Activated CD4-positive, alpha-beta T cell treated with anti-CD3 and anti-CD28 coated beads for 48 hours (primary cell): ENCODE measurements at regions not wholly inside any gene's neighbourhood (a gene's known extent, or its start where the extent isn't known, plus 50 kb on each side); places are given as distances from the start of the nearest gene placed in this dataset.
A peak's percentile ranks its signal among the peaks of the same experiment; 100 is the strongest.

Source experiments
- DNase-seq: peaks from one replicate; pipeline ENCODE4 v3.0.0-alpha.2; 2020

DNA sequence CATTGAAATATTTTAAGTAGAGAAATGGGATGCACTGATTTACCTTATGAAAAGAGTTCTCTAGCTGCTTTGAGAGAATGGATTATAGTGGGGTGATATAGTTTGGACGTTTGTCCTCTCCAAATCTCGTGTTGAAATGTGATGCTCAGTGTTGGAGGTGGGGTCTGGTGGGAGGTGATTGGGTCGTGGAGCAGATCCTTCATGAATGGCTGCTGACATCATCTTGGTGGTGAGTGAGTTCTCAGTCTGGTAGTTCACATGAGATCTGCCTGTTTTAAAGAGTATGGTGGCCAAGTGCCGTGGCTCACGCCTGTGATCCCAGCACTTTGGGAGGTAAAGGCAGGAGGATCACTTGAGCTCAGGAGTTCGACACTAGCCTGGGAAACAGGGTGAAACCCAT lies 58.7 kb upstream of the SH3RF3 start:
- no peak for DNase-seq

DNA sequence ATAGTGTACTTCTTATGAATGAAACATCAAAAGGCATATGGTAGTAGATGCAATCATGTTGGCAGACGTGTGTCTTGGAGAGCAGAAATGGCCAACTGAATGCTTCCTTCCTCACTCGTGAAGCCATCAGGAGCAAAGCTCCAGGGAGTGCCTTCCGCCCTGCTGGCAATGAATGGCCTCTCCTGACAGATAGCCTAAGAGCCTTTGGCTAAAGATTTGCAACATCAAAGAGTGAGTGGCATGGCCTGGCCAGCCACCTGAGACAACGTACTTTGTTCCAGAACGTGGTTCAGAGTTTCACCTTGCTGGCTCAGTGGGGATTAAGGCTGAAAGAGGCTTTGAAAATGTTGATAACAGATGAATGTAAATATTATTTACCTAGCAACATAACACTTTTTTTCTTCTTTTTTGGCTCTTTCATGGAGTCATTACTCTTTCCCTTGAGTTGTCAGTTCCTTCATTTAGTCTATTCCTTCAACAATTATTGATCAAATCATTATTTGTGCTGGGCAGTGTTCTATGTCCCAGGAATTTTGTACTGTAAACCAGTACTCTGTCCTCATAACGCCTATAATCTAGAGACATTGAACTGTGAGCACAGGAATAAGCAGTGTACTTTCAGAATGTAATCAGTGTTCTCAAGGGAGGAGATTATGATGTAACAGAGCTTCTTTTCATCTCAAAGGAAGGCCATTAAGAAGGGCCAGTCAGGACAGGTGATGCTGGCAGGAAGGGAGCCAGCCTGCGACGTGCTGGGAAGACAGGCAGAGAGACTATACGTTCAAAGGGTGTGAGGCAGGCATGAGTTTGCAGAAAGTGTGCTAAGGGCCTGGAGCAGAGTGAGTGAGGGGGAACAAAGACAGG lies 59.4 kb upstream of the SH3RF3 start:
- no peak for DNase-seq

DNA sequence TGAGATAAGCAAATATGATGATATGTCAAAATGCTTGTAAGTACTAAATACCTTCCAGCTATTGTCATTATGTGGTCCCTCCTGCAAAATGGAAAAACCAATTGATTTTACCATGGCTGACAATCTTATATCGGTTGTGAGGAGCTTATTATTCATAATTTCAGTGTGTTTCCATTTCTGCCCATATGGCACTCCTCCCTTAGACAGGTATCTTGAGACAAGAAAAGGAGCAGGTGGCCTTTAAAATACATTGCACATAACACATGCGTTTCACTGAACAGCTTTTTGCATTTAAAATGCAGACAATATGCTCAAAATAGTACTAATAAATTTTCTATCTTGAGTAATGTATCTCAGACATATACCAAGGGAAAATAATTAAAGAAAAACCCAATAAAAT lies 60.2 kb upstream of the SH3RF3 start:
- DNase-seq, result no peak

DNA sequence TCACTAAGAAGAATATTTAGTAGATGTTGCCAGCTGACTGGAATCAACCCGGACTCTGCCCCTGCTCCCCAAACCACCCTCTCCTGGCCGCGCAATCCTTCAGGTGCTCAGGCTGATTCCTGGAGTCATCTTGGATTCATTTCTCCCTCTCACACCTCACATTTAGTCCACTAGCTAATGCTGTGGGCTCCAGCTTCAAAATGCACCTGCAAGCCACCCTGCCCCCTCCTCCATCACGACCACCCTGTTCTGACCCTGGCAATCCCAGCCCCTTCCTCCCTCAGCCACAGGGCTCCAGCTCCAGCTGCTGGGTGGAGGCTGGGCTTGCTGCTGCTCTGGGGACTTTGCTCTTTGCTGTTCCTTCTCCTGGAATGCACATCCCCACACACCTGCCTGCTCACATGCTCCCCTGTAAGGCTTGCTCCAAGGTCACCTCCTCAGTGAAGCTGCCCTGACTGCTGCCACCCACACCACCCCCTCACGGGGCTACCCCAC lies 61.3 kb upstream of the SH3RF3 start:
- DNase-seq, result no peak

DNA sequence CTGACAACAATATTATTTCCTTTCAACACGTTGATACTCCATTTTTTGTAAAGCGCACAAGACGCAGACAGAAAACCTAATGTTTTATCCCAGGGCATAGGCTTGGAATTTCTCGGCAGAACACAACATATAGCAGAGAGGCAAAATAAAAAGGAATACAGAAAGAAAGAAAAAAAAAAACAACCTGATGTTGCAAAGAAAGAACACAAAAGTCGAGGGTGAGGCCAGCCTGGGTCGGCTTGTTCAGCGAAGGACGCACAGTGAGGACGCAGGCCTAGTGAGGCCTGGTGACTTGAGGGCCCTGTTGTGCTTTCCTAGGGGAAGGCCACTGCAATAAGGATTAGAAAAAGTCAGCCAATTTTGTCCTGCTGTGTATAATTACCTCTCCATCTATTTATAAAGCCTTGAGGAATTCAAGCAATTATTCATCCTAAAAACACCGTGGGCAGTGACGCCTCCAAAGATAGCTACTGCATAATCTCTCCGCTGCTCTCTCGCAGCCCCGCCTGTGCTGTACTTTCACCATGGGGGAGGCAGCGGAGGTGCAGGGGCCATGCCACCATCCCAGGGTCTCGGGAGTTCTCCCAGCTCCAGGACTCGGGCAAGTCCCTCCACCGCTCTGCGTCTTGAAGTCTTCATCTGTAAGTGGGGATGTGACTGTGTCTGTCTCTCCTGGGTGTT lies 61.9 kb upstream of the SH3RF3 start:
- no peak for DNase-seq

DNA sequence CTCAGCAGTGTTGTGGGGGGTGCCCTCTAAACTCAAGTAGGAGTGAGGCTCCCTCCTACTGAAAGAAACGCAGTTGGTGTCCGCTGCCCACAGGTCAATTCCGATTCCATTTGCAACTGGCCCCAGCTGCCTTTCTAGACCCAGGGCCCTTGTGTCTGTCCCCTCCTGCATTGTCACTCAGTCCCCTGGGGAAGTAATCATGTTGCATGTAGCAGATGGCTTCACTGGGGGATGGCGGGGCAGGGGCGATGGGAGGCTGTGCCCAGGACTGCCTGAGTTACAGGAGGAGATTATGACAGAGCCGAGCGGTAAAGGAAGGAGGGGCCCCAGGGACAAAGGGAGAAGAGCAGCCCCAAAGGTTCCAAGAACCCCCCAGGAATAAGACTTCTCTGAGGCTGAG lies 62.5 kb upstream of the SH3RF3 start:
- no peak for DNase-seq

DNA sequence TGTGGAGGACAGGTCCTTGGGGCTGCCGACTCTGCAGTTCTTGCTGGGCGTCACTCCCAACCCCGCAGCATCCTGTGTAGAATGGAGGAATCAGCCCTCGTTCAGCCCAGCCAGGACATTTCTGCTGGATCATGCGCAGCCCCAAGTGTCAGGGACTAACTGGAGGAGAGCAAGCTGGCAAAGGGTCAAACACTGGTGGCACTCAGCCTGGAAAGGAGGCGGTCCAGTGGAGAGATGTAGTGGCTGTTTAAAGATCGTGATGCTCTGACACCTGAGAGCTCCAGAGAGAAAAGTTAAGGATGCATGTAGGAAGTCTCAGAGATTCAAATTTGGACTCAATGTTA lies 63.6 kb upstream of the SH3RF3 start:
- no peak for DNase-seq

DNA sequence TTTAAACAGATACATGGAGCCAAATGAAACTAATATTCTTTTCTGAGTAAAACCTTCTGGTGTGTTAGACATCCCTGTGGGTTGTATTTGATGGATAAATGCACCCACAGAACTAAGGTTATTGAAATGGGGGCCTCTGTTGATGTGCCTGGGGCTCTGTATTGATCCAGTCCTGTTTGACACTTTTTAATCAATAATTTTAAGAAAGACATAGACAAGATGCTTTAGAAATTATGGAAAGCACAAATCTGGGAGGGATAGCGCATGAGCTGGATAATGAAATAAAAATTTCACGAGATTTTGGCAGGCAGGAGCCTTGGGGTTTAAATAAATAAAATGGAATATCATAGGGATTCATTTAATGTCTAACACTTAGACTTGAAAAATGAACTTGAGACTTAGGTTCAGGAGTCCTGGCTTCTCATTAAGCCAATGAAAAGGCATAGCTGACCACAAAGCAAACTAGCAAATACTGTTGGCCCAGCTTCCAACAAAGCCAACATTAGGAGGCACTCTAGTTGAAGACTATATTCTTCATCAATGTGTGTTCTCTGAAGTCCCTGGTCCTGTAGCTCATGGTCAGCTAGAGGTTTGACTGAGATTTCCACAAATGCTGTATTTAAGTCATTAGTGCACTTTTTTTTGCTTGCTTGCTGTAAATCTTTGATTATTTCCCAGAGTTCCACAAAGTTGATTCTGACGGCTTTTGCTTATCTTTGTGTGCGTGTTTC lies 64.2 kb upstream of the SH3RF3 start:
- DNase-seq, result no peak

DNA sequence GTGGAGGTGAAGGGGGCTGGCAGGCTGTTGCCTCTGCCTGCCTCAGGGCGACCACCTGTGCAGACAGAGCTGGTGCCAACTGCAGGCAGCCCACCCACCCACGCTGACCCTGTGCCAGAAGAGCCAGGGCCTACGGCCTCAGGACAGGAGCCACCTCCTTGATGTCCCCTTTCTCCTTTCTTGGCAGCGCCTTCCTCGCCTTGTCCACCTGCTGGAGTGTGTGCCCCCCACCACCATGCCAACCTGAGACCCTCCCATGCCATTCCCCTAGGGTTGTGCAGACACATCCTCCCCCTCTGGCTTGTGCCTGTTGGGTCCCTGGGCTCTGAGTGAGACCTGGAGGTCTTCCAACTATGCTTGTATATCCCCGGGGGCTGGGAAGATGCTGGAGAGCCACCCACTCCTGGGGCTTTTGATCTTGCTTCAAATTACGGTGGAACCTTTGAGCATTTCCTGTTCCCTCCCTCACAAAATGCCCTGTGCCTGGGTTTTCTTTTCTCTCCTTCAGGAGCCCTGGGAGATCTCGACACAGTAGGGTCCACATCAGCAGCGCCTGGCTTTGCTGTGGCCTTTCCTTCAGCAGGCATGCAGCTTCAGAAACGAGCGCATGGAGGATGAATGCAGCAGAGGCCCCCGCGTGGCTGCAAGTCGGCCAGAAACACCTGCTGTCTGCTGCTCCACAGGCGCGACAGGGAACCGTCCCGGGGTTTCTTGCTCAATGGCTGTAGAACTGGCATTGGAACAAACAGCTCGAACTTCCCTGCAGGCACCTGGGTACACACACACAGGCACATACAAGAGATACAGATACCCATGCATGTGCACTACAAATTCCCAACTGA lies 65.9 kb upstream of the SH3RF3 start:
- DNase-seq, result peak; percentile 5

DNA sequence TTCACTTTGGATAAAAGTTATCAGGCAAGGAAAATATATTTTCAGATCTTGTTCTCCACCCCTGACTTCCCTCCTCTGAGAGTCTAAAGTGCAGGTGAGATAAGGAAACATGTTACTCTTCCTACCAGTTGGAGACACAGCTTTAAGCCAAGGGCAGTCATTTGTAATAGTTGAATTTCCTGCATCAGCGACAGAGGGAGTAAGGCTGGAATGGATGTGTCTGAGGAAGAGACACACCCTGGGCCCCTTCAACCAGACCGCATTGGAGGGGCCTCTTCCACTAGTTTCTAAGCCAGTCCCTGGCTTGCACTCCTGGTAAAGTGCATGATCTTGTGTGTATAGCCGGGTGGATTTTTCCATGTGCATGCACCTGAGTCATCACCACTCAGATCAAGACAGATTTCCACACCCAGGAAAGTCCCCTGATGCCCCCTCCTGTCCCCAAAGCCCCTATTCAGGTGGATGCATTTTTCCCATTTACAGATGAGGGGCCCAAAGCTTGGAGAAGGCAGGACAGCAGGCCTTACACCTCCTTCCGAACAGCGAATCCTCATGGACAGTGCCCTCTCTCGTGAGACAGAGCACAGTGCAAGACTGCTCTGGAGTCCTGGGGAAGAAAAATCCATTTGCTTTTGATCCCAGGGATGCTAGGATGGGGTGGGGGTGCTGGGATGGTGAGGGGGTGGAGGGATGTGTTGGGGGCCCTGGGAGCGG lies 66.7 kb upstream of the SH3RF3 start:
- DNase-seq, result no peak

DNA sequence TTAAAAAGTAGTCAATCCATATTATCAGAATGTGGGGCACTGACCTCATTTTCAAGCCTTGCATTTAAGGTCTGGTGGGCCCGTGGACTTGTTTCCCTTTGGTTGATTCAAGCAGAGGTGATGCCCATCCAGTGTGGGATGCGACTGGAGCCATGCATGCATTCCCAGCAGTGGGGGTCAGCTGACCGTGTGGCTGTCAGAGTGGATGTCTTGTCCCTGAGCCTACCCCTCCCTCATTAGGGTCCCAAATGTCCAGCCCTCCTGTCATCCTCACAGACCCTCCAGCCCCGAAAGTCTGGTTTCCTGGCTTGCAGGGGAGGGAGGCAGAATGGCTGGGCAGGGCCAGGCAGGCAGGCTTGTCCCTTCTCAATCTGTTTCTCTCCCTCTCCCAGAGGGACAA lies 67.3 kb upstream of the SH3RF3 start:
- DNase-seq, result no peak

DNA sequence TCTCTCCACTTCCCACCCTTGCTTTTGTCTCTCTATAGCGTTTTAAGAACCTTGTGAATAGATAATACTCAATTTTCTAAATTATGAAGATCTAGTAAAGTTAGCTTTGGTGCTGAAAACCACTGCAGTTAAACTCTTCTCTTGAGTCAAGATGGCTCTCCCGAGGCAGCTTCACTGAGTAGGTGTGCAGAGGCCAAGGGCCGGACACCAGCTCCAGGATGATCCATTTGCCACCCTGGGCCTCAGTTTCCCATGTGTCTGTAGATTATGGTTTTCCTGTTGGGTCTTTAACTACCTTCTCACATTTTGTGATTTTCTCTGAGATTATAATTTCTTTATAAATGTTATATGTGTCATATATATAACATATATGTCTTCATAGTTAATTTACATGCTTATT lies 68.5 kb upstream of the SH3RF3 start:
- no peak for DNase-seq

DNA sequence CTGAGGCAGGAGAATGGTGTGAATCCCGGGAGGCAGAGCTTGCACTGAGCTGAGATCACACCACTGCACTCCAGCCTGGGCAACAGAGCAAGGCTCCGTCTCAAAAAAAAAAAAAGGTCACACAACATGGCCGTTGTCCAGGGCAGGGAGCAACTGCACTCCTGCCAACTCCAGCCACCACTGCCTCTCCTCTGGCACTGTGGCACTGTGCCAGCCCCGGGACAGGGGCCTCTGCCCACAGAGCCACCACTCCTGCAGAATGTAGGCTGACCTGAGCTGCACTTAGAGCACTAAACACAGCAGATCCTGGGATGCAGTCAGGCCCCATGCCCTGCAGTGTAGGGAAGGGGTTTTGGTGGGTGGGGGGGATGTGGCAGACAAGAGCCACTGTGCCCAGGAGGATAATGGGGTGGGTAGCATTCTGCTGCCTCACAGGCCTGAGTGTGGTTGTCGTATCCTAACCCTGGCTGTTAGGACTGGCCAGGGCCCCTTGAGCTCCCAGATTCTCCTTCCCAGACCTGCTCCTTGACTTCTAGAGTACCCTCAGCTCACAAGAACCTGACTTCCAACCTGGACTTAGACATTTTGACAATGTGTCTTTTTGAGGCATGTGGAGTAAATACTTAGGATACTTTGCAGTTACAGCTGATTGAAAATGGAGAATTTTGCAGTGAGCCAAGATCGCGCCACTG lies 69.4 kb upstream of the SH3RF3 start:
- DNase-seq, result no peak

DNA sequence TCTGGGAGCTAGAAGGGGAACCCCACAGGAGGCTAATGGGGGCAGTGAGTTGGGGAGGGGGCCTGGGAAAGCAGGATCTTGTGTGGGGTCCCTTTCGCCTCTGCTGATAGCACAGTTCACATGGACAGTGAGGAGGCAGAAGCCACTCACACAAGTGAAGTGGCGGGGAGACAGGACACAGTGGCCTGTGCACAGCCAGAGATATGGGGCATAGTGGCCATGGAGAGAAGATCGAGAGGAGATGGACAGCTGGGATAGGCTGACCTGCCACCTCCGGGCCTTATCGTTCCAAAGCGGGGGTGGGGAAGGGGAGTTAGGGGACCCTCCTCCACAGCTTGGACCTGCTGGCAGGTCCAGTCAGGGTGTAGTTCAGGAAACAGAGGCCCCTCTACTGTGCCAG lies 69.8 kb upstream of the EDAR start:
- no peak for DNase-seq

DNA sequence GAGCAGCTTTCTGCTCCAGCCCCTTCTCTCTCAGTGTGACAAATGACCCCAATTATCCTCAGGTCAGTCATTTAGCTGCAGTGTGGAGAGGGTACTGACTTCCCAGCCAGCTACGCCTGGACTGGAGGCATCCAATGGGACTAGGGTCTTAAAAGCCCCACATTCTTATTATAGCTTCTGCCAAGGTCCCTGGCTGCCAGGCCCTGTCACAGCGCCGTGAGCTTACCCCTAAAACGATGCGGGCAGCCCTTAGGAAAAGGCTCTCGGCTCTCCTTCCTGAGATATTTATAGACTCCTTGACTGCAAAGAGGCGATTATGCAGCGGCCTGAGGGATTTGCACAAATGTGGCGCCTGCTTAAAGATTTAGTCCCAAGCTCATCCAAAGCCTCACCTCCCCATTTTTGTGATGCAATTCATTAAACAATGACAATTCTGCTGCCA lies 69.2 kb upstream of the EDAR start:
- no peak for DNase-seq

DNA sequence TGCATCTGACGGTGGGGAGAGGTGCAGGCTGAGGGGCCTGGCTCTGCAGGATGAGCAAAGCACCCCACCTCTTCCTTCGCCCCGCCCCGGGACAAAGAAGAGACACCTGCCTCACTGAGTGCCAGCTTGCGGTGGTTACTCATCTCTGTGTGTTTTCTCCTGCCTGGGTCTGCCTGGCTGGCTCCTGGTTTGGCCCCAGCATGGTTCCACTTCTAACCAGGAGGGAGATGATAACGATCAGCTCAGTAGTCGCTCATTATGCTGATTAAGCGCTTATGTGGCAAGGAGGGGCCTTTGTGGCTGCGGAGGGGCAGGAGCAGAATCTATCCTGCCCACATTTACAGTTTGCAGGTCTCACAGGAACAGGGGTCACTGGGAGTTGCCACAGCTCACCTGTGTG lies 68.7 kb upstream of the EDAR start:
- DNase-seq, result no peak

DNA sequence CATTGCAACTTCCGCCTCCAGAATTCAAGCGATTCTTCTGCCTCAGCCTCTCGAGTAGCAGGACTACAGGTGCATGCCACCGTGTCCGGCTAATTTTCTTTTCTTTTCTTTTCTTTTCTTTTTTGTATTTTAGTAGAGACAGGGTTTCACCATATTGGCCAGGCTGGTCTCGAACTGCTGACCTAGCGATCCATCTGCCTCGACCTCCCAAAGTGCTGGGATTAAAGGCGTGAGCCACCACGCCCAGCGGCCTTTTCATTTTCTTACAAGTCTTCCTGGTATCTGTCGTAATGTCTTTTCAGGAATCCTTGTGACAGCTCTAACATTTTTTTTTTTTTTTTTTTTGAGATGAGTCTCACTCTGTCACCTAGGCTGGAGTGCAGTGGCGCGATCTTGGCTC lies 66.4 kb upstream of the EDAR start:
- no peak for DNase-seq

DNA sequence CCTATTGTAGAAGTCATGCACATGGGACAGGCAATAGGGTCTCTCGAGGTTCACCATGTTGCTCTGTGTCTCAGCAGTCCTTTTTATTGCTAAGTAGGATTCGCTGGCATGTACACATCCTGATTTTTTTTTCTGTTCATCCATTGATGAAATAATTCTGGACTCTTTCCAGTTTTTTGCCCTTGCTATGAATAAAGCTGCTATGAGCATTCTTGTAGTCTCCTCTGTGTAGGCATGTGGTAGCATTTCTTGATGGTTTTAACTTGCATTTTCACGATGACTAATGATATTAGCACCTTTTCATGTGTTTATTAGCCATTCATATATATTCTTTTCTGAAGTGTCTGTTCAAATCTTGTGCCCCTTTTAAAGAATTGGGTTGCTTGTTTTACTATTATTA lies 65.8 kb upstream of the EDAR start:
- DNase-seq, result no peak

DNA sequence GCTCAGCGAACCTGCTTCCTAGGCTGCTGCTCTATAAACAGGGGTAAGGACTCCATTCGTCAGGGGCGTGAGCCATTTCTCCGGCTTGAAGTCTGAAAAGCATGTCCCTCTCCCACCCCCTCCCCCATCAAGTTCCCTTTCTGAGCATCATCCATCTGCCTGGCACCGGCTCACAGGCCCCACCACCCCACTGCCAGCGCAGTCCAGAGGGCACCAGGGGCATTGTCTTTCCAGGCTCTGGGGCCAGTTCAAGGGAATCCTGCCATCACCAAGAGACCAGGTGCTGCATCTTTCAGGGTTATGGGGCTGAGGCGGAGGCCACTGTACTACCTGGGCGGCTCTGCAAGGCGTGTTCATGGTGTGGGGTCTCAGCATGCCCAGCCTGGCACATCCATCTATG lies 64.7 kb upstream of the EDAR start:
- DNase-seq, result no peak

DNA sequence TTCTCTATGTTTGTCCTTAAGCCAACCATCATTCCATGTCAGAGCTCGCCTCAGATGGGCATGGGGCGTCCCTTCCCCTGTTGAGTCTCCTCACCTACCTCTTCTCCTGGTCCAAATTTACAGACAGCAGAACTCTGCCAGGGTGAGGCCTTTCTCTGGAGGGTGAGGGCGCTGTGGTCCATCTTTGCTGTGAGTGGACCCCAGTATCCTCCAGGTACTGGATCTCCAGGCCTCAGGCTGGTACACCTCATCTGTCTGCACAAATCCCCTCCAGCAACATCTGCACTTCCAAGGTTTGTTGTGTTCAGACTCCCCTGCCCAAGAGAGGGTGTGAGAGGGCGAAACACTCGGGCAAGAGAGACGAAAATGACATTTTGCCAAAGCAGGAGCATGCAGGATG lies 63.9 kb upstream of the EDAR start:
- DNase-seq, result no peak

DNA sequence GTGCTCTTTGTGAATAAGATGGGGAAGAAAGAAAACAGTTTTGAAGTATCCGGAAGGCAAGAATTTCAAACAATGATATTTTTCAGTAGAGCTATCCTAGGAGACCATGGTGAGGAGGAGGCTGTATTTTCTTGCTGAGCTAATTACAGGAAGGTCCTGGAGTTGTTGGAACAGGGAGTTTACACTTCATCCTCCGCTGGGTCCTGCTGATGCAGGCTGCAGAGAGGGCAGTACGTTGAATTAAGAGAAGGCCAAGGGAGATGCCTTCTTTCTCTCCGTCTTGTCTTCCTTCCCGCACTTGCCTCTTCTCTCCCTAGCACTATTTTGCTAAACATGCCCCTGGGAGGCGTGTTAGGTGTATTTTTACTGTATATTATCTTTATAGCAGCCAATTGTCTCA lies 60.0 kb upstream of the EDAR start:
- DNase-seq, result no peak

DNA sequence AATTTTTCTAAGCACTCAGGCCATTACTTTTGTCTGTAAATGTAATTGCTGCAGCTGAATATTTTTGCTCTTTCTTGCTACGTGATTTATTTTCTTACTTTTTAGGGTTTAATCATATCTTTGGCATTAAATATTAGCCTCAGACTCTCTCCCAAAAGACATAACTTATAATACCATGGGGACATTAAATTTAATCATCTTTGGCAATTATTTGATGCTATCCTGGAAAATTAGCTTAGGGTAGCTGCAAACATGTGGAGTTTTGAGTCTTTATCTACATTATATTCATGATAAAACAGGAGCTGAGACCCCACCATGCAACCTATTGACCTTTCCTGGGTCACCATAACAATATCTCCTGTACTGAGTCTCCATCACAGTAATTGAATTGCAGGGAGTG lies 59.1 kb upstream of the EDAR start:
- no peak for DNase-seq
